Neutrophil (primary cell): ENCODE measurements at regions not wholly inside any gene's neighbourhood (a gene's known extent, or its start where the extent isn't known, plus 50 kb on each side); places are given as distances from the start of the nearest gene placed in this dataset.

Source experiments
- H3K27ac ChIP-seq: fragments of 200-600 bp; sonication (generic); 2 replicates; pipeline ENCODE4 v1.5.1; 2016; ENCODE audit warnings: mild to moderate bottlenecking, moderate library complexity
- H3K27me3 ChIP-seq: fragments of 200-600 bp; sonication (generic); 2 replicates; pipeline ENCODE4 v1.6.0; 2016; ENCODE audit warnings: mild to moderate bottlenecking
- H3K36me3 ChIP-seq: fragments of 200-600 bp; sonication (generic); 2 replicates; pipeline ENCODE4 v1.5.1; 2017
- H3K4me1 ChIP-seq, 2 experiments: fragments of 200-600 bp in 1 of 2; sonication (generic) in 1 of 2; 1 replicate in 1 of 2; 2 replicates in 1 of 2; pipeline versions ENCODE4 v1.5.1 to v1.6.1; 2013 to 2016; ENCODE audit warnings: low read depth in 1 of 2, low read length in 1 of 2, mild to moderate bottlenecking in 1 of 2, moderate library complexity in 1 of 2; ENCODE audit not compliant: control insufficient read depth in 1 of 2, insufficient read depth in 1 of 2
- H3K4me3 ChIP-seq, 2 experiments: fragments of 200-600 bp in 1 of 2; sonication (generic) in 1 of 2; 1 replicate in 1 of 2; 2 replicates in 1 of 2; pipeline ENCODE4 v1.5.1; 2013 to 2016; ENCODE audit warnings: low read depth in 1 of 2, low read length in 1 of 2, mild to moderate bottlenecking in 1 of 2, moderate library complexity in 1 of 2
- H3K9me3 ChIP-seq: fragments of 200-600 bp; sonication (generic); 2 replicates; pipeline ENCODE4 v1.5.1; 2016
- TF ChIP-seq, protein P1 (sequence below): fragments of 200-600 bp; sonication (generic); IDR thresholded peaks from 2 replicates; pipeline ENCODE4 v1.5.1; 2016; ENCODE audit warnings: antibody characterized with exemption

DNA sequence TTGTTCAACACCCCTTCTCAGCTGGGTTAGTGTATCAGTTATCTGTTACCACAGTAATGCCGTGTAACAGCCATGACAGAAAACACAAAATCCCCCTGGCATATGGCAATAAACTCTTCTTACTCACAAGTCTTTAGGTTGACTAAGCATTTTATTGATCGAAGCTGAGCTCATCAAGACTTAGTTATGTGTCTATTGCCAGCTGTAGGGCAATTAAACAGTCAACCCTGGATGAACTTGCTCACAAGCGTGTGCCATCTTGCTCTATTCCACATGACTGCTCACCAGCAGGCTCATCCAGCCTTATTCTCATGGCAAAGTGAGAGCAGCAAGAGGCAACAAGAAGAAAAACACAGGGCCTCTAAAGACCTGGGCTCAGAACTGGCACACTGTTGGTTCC is 333.8 kb upstream of the PTBP2 start:
- Histone ChIP-seq H3K27ac (no peak overlapping the region), H3K9me3 (no peaks in the 10 kb centered on the region), H3K4me1 (no peaks in the 10 kb centered on the region), H3K4me3 (no peak overlapping the region), H3K27me3 (no peaks in the 10 kb centered on the region), H3K36me3 (no peaks in the 10 kb centered on the region)
- TF ChIP-seq, protein P1, sequence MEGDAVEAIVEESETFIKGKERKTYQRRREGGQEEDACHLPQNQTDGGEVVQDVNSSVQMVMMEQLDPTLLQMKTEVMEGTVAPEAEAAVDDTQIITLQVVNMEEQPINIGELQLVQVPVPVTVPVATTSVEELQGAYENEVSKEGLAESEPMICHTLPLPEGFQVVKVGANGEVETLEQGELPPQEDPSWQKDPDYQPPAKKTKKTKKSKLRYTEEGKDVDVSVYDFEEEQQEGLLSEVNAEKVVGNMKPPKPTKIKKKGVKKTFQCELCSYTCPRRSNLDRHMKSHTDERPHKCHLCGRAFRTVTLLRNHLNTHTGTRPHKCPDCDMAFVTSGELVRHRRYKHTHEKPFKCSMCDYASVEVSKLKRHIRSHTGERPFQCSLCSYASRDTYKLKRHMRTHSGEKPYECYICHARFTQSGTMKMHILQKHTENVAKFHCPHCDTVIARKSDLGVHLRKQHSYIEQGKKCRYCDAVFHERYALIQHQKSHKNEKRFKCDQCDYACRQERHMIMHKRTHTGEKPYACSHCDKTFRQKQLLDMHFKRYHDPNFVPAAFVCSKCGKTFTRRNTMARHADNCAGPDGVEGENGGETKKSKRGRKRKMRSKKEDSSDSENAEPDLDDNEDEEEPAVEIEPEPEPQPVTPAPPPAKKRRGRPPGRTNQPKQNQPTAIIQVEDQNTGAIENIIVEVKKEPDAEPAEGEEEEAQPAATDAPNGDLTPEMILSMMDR: no peak

DNA sequence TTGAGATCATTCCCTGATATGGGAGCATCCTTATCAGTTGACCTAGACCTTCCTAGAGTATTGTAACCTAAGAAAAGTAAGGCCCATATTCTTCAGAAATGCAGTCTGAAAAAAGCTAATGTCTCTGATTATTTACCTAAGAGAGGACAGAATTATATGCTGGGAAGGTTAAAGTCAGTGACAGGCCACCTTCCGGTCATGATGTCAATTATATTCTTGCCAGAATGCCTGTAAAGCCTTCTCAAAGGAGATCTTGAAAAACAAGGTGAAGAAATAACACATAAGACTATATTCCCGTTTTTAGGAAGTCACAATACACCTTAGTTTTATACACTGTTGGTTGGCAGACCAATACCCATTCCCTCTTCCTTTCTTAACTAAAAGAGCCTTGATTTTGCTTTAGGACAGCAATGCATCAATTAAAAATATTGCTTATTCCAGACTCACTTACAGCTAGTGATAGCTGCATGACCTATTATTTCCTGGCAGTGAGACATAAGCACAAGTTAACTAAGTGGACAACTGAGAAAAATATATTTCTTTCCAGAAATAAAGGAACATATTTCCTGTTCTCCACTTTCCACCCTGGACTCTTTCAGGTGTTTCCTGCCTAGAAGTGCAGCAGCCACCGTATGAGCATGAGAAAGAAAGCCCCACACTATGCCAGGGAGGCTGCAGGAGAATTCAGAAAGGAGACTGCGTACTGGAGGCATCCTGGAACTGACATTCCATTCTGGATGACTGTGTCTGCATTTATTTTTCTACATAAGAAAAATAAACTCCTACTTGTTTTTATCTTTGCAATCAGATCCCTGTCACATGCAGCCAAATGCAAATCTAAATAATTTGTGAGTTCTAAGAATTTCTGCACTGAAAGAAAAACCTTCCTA is 332.9 kb upstream of the PTBP2 start:
- Histone ChIP-seq H3K9me3 (no peaks in the 10 kb centered on the region), H3K27me3 (no peaks in the 10 kb centered on the region), H3K4me3 (no peak overlapping the region), H3K27ac (no peak overlapping the region), H3K36me3 (no peaks in the 10 kb centered on the region), H3K4me1 (no peaks in the 10 kb centered on the region)
- TF ChIP-seq, protein P1: no peak

DNA sequence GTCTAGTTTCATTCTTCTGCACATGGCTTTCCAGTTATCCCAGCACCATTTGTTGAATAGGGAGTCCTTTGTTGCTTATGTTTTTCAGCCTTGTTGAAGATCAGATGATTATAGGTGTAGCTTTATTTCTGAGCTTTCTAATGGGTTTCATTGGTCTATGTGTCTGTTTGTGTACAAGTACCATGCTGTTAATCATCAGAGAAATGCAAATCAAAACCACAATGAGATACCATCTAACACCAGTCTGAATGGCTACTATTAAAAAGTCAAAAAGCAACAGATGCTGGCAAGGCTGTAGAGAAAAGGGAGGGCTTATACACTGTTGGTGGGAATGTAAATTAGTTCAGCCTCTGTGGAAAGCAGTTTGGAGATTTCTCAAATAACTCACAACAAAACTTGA is 321.5 kb upstream of the PTBP2 start:
- no peaks in the 10 kb centered on the region for H3K4me1 ChIP-seq
- no peak overlapping the region for H3K4me3 ChIP-seq
- H3K36me3 ChIP-seq: no peaks in the 10 kb centered on the region
- no peak overlapping the region for H3K27ac ChIP-seq
- no peaks in the 10 kb centered on the region for H3K27me3 ChIP-seq
- H3K9me3 ChIP-seq: no peaks in the 10 kb centered on the region
- TF ChIP-seq, protein P1: no peak

DNA sequence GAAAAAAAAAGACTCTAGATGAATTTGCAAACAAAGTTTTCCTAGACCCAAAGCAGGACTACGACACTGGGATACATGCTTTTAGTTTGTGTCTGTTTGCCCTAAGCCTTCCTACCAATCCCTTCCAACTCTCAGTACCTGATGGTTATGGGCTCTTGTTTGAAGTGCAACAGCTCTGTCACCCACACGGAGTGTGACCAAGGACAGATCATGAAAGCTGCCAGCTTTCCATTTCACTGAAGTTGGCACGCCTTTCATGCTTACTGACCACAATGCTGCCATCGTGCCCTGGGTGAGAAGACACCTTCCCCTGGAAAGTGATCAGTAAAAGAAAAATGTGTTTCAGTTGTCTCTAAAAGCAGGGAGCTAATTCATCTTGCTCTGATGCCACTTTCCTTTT is 312.5 kb upstream of the PTBP2 start:
- Histone ChIP-seq H3K4me3 (no peak overlapping the region), H3K27ac (no peak overlapping the region), H3K4me1 (no peaks in the 10 kb centered on the region), H3K27me3 (no peaks in the 10 kb centered on the region), H3K9me3 (no peaks in the 10 kb centered on the region), H3K36me3 (no peaks in the 10 kb centered on the region)
- TF ChIP-seq, protein P1: no peak

DNA sequence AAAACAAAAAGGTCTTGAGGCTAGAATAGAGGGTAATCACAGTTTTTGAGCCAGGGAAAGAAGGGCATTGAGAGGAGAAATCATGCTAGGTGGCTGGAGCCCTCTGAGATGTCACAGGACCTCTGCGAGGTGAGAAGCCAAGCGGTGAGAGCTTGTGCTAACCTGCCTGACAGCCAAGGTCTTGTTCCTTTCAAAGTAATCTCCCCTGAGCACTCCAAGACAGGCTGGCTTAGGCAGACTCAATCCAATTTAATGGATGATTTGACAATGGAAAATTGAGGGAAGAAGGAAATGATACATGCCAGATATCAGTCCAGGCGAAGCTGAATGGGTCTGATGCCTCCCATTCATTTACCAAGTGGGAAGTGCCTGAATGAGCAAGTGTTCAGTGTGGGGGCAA is 311.9 kb upstream of the PTBP2 start:
- Histone ChIP-seq H3K4me3 (no peak overlapping the region), H3K27ac (no peak overlapping the region), H3K36me3 (no peaks in the 10 kb centered on the region), H3K27me3 (no peaks in the 10 kb centered on the region), H3K4me1 (no peaks in the 10 kb centered on the region), H3K9me3 (no peaks in the 10 kb centered on the region)
- TF ChIP-seq, protein P1: no peak
